Activated T-cell treated with anti-CD3 and anti-CD28 coated beads, Interleukin-2, amount 50 U/mL, for 4 hours (primary cell): ENCODE measurements at regions not wholly inside any gene's neighbourhood (a gene's known extent, or its start where the extent isn't known, plus 50 kb on each side); places are given as distances from the start of the nearest gene placed in this dataset.

ENCODE experiments used
- ATAC-seq, 2 donors: fragments of 200-7000 bp; cut with Tn5 transposase; one replicate each; pipeline ENCODE4 v1.10.0; 2021
- DNase-seq: peaks from one replicate; pipeline ENCODE4 v3.0.0-alpha.2; 2020
- H3K27me3 Mint-ChIP-seq: one replicate; pipeline ENCODE4 v1.8.0; 2021; ENCODE audit warnings: low read depth, mixed read lengths
- H3K36me3 Mint-ChIP-seq: one replicate; pipeline ENCODE4 v1.8.0; 2022; ENCODE audit warnings: mixed read lengths; ENCODE audit not compliant: insufficient read depth
- H3K4me1 Mint-ChIP-seq: one replicate; pipeline ENCODE4 v1.8.0; 2021; ENCODE audit warnings: low read depth, mixed read lengths
- H3K4me3 Mint-ChIP-seq: one replicate; pipeline ENCODE4 v1.8.0; 2021; ENCODE audit warnings: mild to moderate bottlenecking, moderate library complexity, mixed read lengths
- H3K9me3 Mint-ChIP-seq: one replicate; pipeline ENCODE4 v1.8.0; 2021; ENCODE audit warnings: mixed read lengths

DNA sequence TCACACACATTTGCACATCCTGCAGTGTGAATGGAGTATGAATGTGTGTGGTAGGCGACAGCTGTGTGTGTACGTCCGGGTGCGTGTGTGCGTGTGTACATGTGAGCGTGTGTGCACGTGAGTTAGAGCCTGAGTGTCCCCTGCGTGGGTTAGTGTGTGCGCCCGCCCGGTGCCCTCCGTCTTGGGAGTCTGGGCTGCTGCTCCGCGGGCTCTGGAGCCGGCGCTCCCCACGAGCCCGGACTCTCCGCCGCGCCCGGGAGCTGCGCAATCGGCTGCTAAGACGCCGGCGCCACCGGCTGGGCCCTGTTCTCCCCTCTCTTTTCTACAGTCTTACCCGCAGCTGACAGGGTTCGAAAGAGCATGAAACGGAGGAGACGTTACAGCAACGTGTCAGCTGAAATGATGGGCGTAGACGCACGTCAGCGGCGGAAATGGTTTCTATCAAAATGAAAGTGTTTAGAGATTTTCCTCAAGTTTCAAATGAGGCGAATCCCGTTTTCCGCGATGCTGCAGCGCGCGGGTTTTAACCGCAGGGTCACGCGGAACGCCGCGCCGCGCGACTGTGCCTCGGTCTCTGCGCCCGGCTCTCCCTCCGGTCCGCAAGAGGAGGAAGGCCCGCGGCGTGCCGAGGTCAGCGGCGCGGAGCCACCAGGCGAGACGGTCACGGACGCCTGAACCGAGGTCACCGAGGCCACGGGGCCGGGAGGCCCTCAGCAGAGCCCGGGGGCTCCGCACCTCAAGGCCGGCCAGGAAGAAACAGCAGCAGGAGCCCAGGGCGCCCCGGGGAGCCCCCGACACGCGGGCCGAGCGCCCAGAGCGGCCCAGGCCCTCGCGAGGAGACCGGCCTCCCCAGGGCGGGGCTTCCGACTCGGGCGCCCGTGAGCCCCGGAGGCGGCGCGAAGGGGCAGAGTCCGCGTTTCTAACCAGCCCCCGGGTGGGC lies 95.3 kb upstream of the BHLHE23 start:
- peaks cover 2% of the 10 kb centered on the region for H3K4me1 Mint-ChIP-seq
- no peaks in the 10 kb centered on the region for H3K36me3 Mint-ChIP-seq
- ATAC-seq, result peak; percentile 77 to 78
- DNase-seq, result peak; percentile 53
- no peaks in the 10 kb centered on the region for H3K27me3 Mint-ChIP-seq
- H3K4me3 Mint-ChIP-seq, result peak overlapping the region; percentile 86
- H3K9me3 Mint-ChIP-seq, result no peaks in the 10 kb centered on the region

- ATAC-seq (no peak), DNase-seq (peak; percentile 4)
- Mint-ChIP-seq H3K4me3 (no peak overlapping the region), H3K4me1 (peaks cover 2% of the 10 kb centered on the region), H3K9me3 (no peaks in the 10 kb centered on the region), H3K27me3 (no peaks in the 10 kb centered on the region), H3K36me3 (no peaks in the 10 kb centered on the region)
Measured at GRCh38 chr20:63100926-63101699, 94.3 kb upstream of the BHLHE23 start.

DNA sequence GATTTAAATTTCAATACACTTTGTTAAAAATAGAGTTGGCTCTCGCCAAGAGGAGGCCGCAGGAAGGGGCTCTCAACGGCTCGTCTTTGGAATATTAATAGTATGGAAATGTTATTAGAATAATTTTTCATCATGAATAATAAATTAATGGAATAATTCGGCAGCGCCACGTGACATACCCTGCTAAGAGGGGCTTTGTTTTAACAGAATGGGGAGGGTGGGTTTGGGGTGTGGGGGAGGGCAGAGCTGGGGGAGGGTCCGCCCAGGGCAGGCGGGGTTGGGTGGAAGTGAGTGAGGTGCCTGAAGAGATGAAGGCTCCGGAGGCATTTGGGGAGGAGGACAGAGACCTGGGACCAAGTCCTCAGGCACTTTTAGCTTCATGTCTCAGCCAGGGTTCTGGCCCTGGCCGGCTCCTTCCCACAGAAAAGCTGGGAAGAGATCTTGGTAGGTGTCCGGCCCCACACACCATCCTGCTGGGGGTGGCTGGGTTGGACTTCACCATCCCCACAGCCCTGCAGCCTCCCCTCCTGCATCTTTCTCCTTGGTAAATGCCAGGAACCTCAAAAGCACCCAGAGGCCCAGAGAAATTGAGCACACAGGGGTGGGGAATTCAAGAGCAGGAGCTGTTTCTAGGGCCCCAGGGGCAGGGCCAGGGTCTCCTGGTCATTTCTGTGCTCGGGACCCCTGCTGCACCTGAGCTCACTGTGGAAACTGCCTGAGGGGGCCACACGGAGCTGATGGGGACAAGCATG lies 93.6 kb upstream of the BHLHE23 start:
- no peak for DNase-seq
- peaks cover 2% of the 10 kb centered on the region for H3K4me1 Mint-ChIP-seq
- no peaks in the 10 kb centered on the region for H3K36me3 Mint-ChIP-seq
- no peak for ATAC-seq
- H3K27me3 Mint-ChIP-seq, result peaks cover under 1% of the 10 kb centered on the region
- H3K9me3 Mint-ChIP-seq, result no peaks in the 10 kb centered on the region
- H3K4me3 Mint-ChIP-seq, result no peak overlapping the region

DNA sequence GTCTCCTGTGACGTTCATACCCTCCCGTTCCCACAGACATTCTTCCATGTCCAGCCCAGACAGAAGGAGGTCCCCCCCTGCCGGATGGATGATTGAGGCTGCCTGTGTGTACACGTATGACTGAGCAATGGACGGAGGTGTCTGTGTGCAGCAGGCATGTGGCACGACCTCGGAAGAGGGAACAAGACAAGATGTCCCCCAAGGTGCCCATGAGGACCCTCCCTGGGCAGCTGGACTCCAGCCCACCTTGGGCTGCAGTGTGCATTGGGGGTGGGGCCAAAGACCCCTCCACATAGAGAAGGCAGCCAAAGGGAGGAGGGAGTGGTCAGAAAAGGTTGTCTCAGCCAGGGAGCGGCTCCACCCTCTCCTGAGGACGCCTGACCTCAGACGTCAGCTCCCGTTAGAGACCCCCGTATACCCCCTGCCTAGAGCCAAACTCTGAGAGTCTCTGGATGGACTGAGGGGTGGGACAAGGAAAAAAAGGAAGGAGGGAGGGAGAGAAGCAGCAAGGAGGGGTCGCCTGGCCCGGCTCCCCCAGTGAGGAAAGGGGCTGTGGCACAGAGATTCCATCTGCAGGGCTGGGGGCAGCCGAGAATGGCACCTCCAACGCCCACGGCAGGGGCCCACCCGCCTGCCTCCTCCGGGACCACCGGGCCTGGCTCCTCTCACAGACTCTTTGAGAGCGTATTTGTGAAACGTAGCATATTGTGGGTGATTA lies 92.9 kb upstream of the BHLHE23 start:
- Mint-ChIP-seq H3K4me1 (peaks cover 2% of the 10 kb centered on the region), H3K36me3 (no peaks in the 10 kb centered on the region), H3K27me3 (peaks cover 5% of the 10 kb centered on the region), H3K9me3 (no peaks in the 10 kb centered on the region), H3K4me3 (no peak overlapping the region)
- ATAC-seq (no peak), DNase-seq (no peak)

DNA sequence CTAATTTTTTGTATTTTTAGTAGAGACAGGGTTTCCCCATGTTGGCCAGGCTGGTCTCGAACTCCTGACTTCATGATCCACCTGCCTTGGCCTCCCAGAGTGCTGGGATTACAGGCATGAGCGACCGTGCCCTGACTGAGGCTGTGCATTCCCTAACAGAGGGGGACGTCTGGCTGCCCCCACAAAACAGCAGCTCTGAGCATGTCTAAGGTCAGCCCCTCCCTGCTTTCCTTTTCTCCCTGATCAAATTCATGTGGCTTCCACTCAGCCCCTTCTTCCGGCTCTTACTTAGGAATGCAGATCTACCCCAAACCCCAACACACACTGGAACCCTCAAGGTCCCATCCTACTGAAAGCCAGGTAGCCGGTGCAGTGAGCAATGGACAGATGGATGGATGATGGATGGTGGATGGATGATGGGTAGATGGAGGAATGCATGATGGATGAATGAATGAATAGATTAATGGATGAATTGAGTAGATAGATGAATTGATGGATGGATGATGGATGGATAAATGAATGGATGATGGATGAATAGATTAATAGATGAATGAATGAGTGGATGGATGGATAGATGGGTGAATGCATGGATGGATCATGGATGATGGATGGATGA lies 91.5 kb upstream of the BHLHE23 start:
- no peak overlapping the region for H3K4me3 Mint-ChIP-seq

DNA sequence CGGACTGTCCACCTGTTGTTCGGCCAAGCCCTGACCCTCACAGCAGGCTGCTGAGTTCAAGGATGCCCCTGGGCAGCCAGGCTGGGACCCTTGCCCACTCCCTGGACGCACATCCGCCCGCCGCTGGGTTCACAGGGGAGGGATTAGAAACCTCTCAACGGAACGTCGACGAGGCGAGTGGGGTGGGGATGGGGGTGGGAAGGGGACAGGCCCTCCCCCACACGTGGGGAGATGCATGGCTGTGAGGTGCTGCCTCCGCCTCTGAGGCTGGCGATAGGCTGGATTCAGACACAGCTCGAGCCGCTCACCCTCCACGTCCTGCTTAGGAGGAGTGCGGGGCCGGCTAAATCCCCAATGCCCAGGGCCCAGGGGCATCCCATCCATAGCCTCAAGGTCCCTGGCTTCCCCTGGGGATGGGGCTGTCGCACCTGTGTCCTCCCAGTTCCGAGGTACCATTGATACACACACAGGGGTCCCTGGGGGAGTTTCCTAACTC lies 90.6 kb upstream of the BHLHE23 start:
- Mint-ChIP-seq H3K27me3 (peaks cover 11% of the 10 kb centered on the region), H3K9me3 (no peaks in the 10 kb centered on the region), H3K4me3 (no peak overlapping the region), H3K4me1 (peaks cover 2% of the 10 kb centered on the region), H3K36me3 (no peaks in the 10 kb centered on the region)
- ATAC-seq (no peak), DNase-seq (peak; percentile 3)

More for the DNA sequence above, 91.5 kb upstream of the BHLHE23 start:
- ATAC-seq, result no peak
- H3K36me3 Mint-ChIP-seq, result no peaks in the 10 kb centered on the region
- peaks cover 6% of the 10 kb centered on the region for H3K27me3 Mint-ChIP-seq
- H3K9me3 Mint-ChIP-seq, result no peaks in the 10 kb centered on the region
- H3K4me1 Mint-ChIP-seq, result peaks cover 2% of the 10 kb centered on the region
- no peak for DNase-seq

DNA sequence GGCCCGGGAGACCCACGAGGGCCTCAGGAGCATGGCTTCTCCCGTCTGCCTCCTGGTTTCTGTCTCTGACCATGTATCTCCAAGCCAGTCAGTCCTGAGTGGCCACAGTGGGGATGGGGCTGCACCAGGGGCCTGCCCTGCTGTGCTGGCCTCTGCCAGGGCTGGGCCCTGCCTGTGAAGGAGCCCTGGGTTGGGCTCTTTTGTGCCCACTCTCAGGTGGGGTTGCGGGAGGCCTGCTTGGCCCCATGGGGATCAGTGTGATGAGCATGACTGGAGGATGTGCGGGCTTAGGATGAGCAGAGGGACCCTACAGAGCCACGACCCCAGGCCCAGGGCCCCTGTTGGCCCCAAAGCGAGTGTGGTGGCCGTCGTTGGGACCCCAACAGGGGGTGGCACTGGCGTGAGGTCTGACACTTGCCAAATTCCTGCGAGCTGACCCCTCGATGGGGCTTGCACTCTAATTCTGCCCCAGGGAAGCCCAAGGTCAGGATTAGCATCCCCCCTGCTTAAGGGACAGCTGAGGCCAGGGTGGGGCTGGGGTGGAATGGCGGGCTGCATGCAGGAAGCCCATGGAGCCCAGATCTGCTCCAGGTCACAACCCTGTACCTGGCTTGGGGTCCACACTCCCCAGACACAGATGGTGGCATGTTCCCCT lies 90.0 kb upstream of the BHLHE23 start:
- Mint-ChIP-seq H3K9me3 (no peaks in the 10 kb centered on the region), H3K36me3 (no peaks in the 10 kb centered on the region), H3K27me3 (peaks cover 13% of the 10 kb centered on the region), H3K4me3 (no peak overlapping the region), H3K4me1 (peaks cover 2% of the 10 kb centered on the region)
- DNase-seq (peak; percentile 3), ATAC-seq (no peak)

- Mint-ChIP-seq H3K4me3 (no peak overlapping the region), H3K4me1 (no peaks in the 10 kb centered on the region)
Measured at GRCh38 chr20:63095718-63096654, 89.2 kb upstream of the BHLHE23 start.

DNA sequence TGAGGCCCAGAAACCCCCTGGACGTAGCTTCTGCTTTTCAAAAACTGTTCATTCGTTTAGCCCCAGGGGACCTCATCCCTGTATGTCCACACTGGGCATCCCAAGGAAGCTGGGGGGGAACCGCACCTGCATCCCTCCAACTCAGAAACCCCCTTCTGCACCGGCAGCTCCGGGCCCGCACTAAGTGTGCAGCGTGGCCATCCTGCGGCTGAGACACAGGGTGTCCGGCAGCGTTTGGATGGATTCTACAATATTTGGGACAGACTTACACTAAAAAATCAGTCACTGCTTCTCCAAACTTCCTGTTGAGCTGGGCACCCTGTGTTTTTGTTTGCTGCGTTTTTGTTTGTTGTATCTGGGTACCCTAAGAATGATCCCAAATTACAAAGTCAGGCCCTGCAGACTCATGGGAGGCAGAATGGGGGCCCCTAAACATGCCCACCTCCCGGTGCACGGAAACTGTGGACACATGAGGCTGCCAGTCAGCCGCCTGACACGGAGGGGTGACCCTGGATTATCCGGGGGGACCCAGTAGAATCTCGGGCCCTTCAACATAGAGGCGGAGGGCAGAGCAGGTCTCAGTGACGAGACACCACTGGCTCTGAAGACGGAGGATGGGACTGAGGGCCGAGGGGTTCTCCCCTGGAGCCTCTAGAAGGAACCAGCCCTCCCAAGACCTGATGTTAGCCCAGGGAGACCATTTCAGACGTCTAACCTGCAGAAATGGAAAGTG lies 88.2 kb upstream of the BHLHE23 start:
- no peak for ATAC-seq
- H3K9me3 Mint-ChIP-seq, result no peaks in the 10 kb centered on the region
- H3K4me3 Mint-ChIP-seq, result no peak overlapping the region

More at GRCh38 chr20:63095718-63096654, 89.2 kb upstream of the BHLHE23 start:
- DNase-seq (peak; percentile 1), ATAC-seq (no peak)
- no peaks in the 10 kb centered on the region for H3K36me3 Mint-ChIP-seq
- no peaks in the 10 kb centered on the region for H3K9me3 Mint-ChIP-seq
- H3K27me3 Mint-ChIP-seq, result peaks cover 18% of the 10 kb centered on the region

DNA sequence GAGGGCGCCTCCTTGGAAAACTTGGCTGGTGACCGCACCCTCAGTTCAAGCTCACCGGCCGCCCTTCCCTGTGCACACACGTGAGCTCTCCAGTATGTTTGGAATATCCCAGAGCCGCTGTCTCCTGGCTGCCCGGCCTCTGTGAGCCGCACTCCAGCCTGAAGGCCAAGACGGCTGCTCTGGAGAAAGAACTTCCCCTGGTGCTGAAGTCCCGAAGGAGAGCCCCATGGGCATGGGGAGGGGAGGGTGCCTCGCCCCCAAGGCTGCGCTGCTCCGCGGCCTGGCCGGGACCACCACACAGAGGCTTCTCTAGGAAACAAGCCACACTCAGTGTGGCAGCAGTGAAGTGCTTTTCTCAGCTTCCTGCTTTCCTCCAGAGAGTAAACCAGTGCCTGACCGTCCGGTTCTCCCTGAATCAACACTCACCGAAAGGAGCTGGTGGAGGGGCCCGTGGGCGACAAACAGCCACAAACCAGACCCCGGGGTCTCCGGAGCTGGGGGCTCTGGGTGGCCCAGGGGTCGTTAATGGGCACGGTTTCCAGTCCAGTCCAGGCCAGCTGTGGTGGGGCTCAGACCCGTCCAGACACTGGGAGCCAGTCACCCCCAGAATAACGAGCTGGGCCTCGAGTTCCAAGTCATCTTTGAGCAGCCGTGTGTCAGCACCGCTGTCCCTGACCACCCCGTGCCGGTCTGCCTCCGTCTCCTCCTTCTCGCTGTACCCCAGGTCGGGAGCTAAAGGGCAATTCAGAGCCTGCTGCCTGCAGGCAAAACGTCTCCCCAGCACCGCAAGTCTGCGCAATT lies 87.4 kb upstream of the BHLHE23 start:
- Mint-ChIP-seq H3K4me1 (no peaks in the 10 kb centered on the region), H3K4me3 (no peak overlapping the region), H3K9me3 (no peaks in the 10 kb centered on the region), H3K27me3 (peaks cover 22% of the 10 kb centered on the region), H3K36me3 (no peaks in the 10 kb centered on the region)
- peak; percentile 2 for DNase-seq
- ATAC-seq, result no peak

More for the DNA sequence above, 88.2 kb upstream of the BHLHE23 start:
- H3K27me3 Mint-ChIP-seq, result peaks cover 19% of the 10 kb centered on the region
- no peak for DNase-seq
- no peaks in the 10 kb centered on the region for H3K4me1 Mint-ChIP-seq
- H3K36me3 Mint-ChIP-seq, result no peaks in the 10 kb centered on the region

- Mint-ChIP-seq H3K27me3 (peaks cover 27% of the 10 kb centered on the region), H3K9me3 (no peaks in the 10 kb centered on the region), H3K4me1 (no peaks in the 10 kb centered on the region), H3K36me3 (no peaks in the 10 kb centered on the region), H3K4me3 (no peak overlapping the region)
- no peak for DNase-seq
- no peak for ATAC-seq
Measured at GRCh38 chr20:63092660-63093215, 86.0 kb upstream of the BHLHE23 start.
